ENCODE measurements at regions not wholly inside any gene's neighbourhood (a gene's known extent, or its start where the extent isn't known, plus 50 kb on each side); places are given as distances from the start of the nearest gene placed in this dataset.

DNA sequence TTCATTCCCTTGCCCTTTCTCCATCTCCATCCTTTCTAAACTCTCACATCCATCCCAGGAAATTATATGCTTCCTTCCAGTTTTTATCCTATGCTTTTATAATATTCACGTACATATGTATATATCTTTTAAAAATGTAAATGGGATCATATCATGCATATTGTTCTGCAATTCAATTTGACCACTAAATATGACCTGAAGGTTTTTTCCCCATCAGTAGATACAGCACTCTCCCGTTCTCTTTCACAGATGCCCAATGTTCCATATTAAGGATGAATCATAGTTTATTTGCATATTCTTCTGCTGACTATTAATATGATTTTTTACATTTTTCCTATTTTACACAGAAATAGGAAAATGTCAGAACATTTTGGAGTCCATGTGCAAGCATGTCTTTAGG lies 213.3 kb upstream of the PARD3B start:
- no peak for TF ChIP-seq CTCF (conservative IDR thresholded peaks at IDR 0.05; ENCODE audit: low read depth in 2 of 2)
- no peak for TF ChIP-seq POLR2AphosphoS5 (IDR thresholded peaks at IDR 0.05; ENCODE audit: low read depth)
- no peak for TF ChIP-seq EZH2 (IDR thresholded peaks at IDR 0.05; ENCODE audit: low read depth, unreplicated experiment)
- TF ChIP-seq STAT1 (IDR thresholded peaks at IDR 0.05; ENCODE audit: unreplicated experiment), result no peak
- no peak for TF ChIP-seq NANOG (IDR thresholded peaks at IDR 0.05; ENCODE audit: borderline replicate concordance)
- TF ChIP-seq, protein P1, sequence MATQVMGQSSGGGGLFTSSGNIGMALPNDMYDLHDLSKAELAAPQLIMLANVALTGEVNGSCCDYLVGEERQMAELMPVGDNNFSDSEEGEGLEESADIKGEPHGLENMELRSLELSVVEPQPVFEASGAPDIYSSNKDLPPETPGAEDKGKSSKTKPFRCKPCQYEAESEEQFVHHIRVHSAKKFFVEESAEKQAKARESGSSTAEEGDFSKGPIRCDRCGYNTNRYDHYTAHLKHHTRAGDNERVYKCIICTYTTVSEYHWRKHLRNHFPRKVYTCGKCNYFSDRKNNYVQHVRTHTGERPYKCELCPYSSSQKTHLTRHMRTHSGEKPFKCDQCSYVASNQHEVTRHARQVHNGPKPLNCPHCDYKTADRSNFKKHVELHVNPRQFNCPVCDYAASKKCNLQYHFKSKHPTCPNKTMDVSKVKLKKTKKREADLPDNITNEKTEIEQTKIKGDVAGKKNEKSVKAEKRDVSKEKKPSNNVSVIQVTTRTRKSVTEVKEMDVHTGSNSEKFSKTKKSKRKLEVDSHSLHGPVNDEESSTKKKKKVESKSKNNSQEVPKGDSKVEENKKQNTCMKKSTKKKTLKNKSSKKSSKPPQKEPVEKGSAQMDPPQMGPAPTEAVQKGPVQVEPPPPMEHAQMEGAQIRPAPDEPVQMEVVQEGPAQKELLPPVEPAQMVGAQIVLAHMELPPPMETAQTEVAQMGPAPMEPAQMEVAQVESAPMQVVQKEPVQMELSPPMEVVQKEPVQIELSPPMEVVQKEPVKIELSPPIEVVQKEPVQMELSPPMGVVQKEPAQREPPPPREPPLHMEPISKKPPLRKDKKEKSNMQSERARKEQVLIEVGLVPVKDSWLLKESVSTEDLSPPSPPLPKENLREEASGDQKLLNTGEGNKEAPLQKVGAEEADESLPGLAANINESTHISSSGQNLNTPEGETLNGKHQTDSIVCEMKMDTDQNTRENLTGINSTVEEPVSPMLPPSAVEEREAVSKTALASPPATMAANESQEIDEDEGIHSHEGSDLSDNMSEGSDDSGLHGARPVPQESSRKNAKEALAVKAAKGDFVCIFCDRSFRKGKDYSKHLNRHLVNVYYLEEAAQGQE (IDR thresholded peaks at IDR 0.05; ENCODE audit: unreplicated experiment), result no peak

All from GM23338 (cell line).